ENCODE measurements at regions not wholly inside any gene's neighbourhood (a gene's known extent, or its start where the extent isn't known, plus 50 kb on each side); places are given as distances from the start of the nearest gene placed in this dataset.

- no peak for TF ChIP-seq POLR2AphosphoS5 (IDR thresholded peaks at IDR 0.05)
- TF ChIP-seq CTCF (IDR thresholded peaks at IDR 0.05 in 8 of 11, conservative IDR thresholded peaks at IDR 0.05 in 3 of 11), result no peak
- no peak for TF ChIP-seq POLR2A (IDR thresholded peaks at IDR 0.05)
Measured at GRCh38 chr2:2727876-2728511, 396.9 kb upstream of the MYT1L start.

Measured in spleen (tissue), 7 donors.